ENCODE measurements at regions not wholly inside any gene's neighbourhood (a gene's known extent, or its start where the extent isn't known, plus 50 kb on each side); places are given as distances from the start of the nearest gene placed in this dataset.

GRCh38 chr10:47176206-47176902 is 123.6 kb upstream of the GDF10 start:
- TF ChIP-seq EP300 (IDR thresholded peaks at IDR 0.05; ENCODE audit: low read depth): no peak
- TF ChIP-seq POLR2AphosphoS5 (IDR thresholded peaks at IDR 0.05): no peak
- TF ChIP-seq POLR2A (IDR thresholded peaks at IDR 0.05): no peak
- no peak for TF ChIP-seq CTCF (IDR thresholded peaks at IDR 0.05)
- Histone ChIP-seq H3K4me1 (no peaks in the 10 kb centered on the region), H3K9me3 (no peaks in the 10 kb centered on the region), H3K27ac (no peak overlapping the region), H3K36me3 (no peaks in the 10 kb centered on the region), H3K27me3 (no peaks in the 10 kb centered on the region), H3K4me3 (no peak overlapping the region)
- no peak for DNase-seq
- in situ Hi-C loops (cut with MboI; ENCODE audit: low pct_ligation_motif_present in 1 of 4, low pct_unique_long_range_greater_than_20kb in 1 of 4, low sequenced_read_pairs in 3 of 4): no loop called here
- intact Hi-C loops (cut with DNase I; ENCODE audit: low total_unique reads): no loop called here
- 74% methylated on average over 12 of the region's 12 CpGs; no CpG with 5 or more reads in 1 of the 2 donors for WGBS, 2 donors (ENCODE audit: low coverage in 1 of 2)

GRCh38 chr10:47176903-47177868 is 122.8 kb upstream of the GDF10 start:
- H3K27ac ChIP-seq: no peak overlapping the region
- no peak for DNase-seq
- no peak overlapping the region for H3K4me3 ChIP-seq
- 71 to 88% methylated on average over 5 to 8 of the region's 8 CpGs for WGBS, 2 donors (ENCODE audit: low coverage in 1 of 2)
- H3K4me1 ChIP-seq: no peaks in the 10 kb centered on the region
- intact Hi-C loops (cut with DNase I; ENCODE audit: low total_unique reads): no loop called here
- no peaks in the 10 kb centered on the region for H3K36me3 ChIP-seq
- in situ Hi-C loops (cut with MboI; ENCODE audit: low pct_ligation_motif_present in 1 of 4, low pct_unique_long_range_greater_than_20kb in 1 of 4, low sequenced_read_pairs in 3 of 4): no loop called here
- no peak for TF ChIP-seq EP300 (IDR thresholded peaks at IDR 0.05; ENCODE audit: low read depth)
- TF ChIP-seq POLR2AphosphoS5 (IDR thresholded peaks at IDR 0.05): no peak
- TF ChIP-seq POLR2A (IDR thresholded peaks at IDR 0.05): no peak
- TF ChIP-seq CTCF (IDR thresholded peaks at IDR 0.05): no peak
- no peaks in the 10 kb centered on the region for H3K27me3 ChIP-seq
- H3K9me3 ChIP-seq: no peaks in the 10 kb centered on the region

- intact Hi-C loops (cut with DNase I; ENCODE audit: low total_unique reads): no loop called here
- no peaks in the 10 kb centered on the region for H3K27me3 ChIP-seq
- H3K36me3 ChIP-seq: no peaks in the 10 kb centered on the region
- WGBS, 2 donors (ENCODE audit: low coverage in 1 of 2): 82 to 87% methylated on average over 2 to 5 of the region's 5 CpGs
- TF ChIP-seq EP300 (IDR thresholded peaks at IDR 0.05; ENCODE audit: low read depth) (no peak), CTCF (IDR thresholded peaks at IDR 0.05) (no peak), POLR2AphosphoS5 (IDR thresholded peaks at IDR 0.05) (no peak), POLR2A (IDR thresholded peaks at IDR 0.05) (no peak)
- in situ Hi-C loops (cut with MboI; ENCODE audit: low pct_ligation_motif_present in 1 of 4, low pct_unique_long_range_greater_than_20kb in 1 of 4, low sequenced_read_pairs in 3 of 4): no loop called here
- no peaks in the 10 kb centered on the region for H3K4me1 ChIP-seq
- no peak overlapping the region for H3K4me3 ChIP-seq
- H3K9me3 ChIP-seq: no peaks in the 10 kb centered on the region
- H3K27ac ChIP-seq: no peak overlapping the region
- no peak for DNase-seq
Observed at GRCh38 chr10:47178537-47179290, 121.3 kb upstream of the GDF10 start.

- Histone ChIP-seq H3K4me1 (no peaks in the 10 kb centered on the region), H3K4me3 (no peak overlapping the region), H3K36me3 (no peaks in the 10 kb centered on the region), H3K27me3 (no peaks in the 10 kb centered on the region), H3K27ac (no peak overlapping the region), H3K9me3 (no peaks in the 10 kb centered on the region)
- DNase-seq: no peak
- 94% methylated on average over 1 of the region's 1 CpG; no CpG with 5 or more reads in 1 of the 2 donors for WGBS, 2 donors (ENCODE audit: low coverage in 1 of 2)
- no peak for TF ChIP-seq POLR2A (IDR thresholded peaks at IDR 0.05)
- no peak for TF ChIP-seq POLR2AphosphoS5 (IDR thresholded peaks at IDR 0.05)
- TF ChIP-seq CTCF (IDR thresholded peaks at IDR 0.05): no peak
- no peak for TF ChIP-seq EP300 (IDR thresholded peaks at IDR 0.05; ENCODE audit: low read depth)
- intact Hi-C loops (cut with DNase I; ENCODE audit: low total_unique reads) (no loop called here), in situ Hi-C loops (cut with MboI; ENCODE audit: low pct_ligation_motif_present in 1 of 4, low pct_unique_long_range_greater_than_20kb in 1 of 4, low sequenced_read_pairs in 3 of 4) (no loop called here)
Observed at GRCh38 chr10:47179291-47179647, 120.7 kb upstream of the GDF10 start.
